ENCODE measurements at regions not wholly inside any gene's neighbourhood (a gene's known extent, or its start where the extent isn't known, plus 50 kb on each side); places are given as distances from the start of the nearest gene placed in this dataset.

DNA sequence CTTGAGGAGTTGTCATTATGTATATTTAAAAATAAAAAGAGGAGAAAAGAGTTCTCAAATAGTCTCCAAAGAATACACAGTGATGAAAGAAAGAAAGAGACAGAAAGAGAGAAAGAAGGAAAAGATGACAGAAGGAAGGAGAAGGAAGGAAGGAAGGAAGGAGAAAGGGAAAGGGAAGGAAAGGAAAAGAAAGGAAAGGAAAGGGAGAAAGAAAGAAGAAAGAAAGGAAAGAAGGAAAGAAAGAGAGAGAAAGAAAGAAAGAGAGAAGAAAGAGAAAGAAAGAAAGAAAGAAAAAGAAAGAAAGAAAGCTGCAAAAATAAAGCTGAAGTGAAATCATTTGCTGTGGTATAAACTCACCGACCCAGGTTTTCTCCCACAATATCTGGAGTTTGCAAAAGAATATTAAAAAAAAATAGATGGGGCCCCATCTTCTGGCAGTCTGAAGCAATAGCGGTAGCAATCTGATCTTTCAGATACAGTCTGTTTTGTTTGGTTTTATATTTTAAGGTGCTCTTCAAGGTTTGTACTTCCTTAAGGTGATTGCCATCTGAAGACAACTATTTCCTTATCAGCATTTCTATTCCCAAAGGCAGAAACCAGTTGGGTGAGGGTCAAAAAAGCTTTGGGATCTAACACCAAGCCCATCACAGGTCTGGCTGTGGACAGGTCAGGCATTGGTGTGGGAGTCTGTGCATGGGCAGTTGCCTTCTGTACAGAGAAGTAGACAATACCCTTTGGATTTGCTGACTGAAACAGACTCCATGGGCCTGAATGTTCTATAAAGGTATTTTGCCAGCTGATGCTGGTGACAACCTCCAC, 160.4 kb downstream of the CPEB2 start:
- TF ChIP-seq, protein P1, sequence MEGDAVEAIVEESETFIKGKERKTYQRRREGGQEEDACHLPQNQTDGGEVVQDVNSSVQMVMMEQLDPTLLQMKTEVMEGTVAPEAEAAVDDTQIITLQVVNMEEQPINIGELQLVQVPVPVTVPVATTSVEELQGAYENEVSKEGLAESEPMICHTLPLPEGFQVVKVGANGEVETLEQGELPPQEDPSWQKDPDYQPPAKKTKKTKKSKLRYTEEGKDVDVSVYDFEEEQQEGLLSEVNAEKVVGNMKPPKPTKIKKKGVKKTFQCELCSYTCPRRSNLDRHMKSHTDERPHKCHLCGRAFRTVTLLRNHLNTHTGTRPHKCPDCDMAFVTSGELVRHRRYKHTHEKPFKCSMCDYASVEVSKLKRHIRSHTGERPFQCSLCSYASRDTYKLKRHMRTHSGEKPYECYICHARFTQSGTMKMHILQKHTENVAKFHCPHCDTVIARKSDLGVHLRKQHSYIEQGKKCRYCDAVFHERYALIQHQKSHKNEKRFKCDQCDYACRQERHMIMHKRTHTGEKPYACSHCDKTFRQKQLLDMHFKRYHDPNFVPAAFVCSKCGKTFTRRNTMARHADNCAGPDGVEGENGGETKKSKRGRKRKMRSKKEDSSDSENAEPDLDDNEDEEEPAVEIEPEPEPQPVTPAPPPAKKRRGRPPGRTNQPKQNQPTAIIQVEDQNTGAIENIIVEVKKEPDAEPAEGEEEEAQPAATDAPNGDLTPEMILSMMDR (IDR thresholded peaks at IDR 0.05; ENCODE audit: borderline replicate concordance, extremely low read depth, insufficient read depth): peak; percentile 42
- H3K4me3 ChIP-seq (ENCODE audit: low read length in 3 of 3): no peak overlapping the region
- peak; percentile 39 for FAIRE-seq
- H3K27me3 ChIP-seq (ENCODE audit: control insufficient read depth, insufficient read depth, low read length): no peaks in the 10 kb centered on the region
- no peak overlapping the region for H3K9ac ChIP-seq (ENCODE audit: low read length in 3 of 3)
- peaks cover 0 to 4% (median 0%) of the 10 kb centered on the region in 3 donors for H3K4me1 ChIP-seq (ENCODE audit: control insufficient read depth in 2 of 3, insufficient read depth in 2 of 3, low read depth in 1 of 3, low read length in 3 of 3)
- peak in 2 of 5 donors; percentile 12 to 29 for DNase-seq
- no peak overlapping the region for H3K27ac ChIP-seq (ENCODE audit: low read depth in 2 of 2, low read length in 2 of 2)
- H3K9me3 ChIP-seq (ENCODE audit: control insufficient read depth in 2 of 3, insufficient read depth in 1 of 3, low read length in 3 of 3): no peaks in the 10 kb centered on the region
- intact Hi-C loops (cut with DNase I): no loop called here
- H3K36me3 ChIP-seq (ENCODE audit: control insufficient read depth in 2 of 3, insufficient read depth in 3 of 3, low read length in 3 of 3): no peaks in the 10 kb centered on the region

DNA sequence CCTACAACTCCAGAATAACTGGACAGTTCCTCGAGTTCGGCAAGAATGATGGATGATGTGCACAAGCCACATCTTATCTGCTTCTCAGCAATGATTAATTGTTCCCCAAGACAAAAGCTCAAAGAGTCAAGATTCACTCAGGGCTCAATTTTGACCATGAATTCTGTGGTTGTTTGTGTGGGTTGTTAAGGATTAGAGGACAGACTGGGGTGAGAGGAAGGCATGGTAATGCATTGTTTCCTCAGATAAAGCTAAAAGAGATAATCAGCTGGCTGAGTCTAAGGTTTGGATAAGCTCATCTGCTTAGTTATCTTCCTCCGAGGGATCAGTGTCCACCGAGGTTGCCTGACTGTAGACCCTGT, 161.0 kb downstream of the CPEB2 start:
- intact Hi-C loops (cut with DNase I): no loop called here
- Histone ChIP-seq H3K27ac (ENCODE audit: low read depth in 2 of 2, low read length in 2 of 2) (no peak overlapping the region), H3K36me3 (ENCODE audit: control insufficient read depth in 2 of 3, insufficient read depth in 3 of 3, low read length in 3 of 3) (no peaks in the 10 kb centered on the region), H3K9ac (ENCODE audit: low read length in 3 of 3) (no peak overlapping the region), H3K4me3 (ENCODE audit: low read length in 3 of 3) (no peak overlapping the region), H3K9me3 (ENCODE audit: control insufficient read depth in 2 of 3, insufficient read depth in 1 of 3, low read length in 3 of 3) (no peaks in the 10 kb centered on the region), H3K4me1 (ENCODE audit: control insufficient read depth in 2 of 3, insufficient read depth in 2 of 3, low read depth in 1 of 3, low read length in 3 of 3) (peaks cover 0 to 4% (median 0%) of the 10 kb centered on the region in 3 donors), H3K27me3 (ENCODE audit: control insufficient read depth, insufficient read depth, low read length) (no peaks in the 10 kb centered on the region)
- TF ChIP-seq, protein P1 (IDR thresholded peaks at IDR 0.05; ENCODE audit: borderline replicate concordance, extremely low read depth, insufficient read depth): no peak
- no peak for FAIRE-seq
- DNase-seq: no peak

DNA sequence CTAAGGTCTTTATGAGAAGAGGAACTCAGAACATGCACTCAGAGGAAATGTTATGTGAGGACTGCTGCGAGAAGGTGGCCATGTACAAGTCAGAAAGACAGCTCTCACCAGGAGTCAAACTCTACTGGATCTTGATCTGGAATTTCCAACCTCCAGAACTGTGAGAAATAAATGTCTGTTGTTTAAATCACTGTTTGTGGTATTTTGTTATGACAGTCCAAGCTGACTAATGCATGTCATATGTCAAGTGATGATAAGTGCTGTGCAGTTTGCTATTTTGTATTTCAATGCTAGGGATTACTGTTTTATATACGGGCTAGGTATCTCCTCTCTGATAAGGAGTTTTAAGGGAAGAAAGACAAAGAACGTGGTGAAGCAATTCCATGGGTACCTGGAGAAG, 162.3 kb downstream of the CPEB2 start:
- intact Hi-C loops (cut with DNase I): no loop called here
- H3K36me3 ChIP-seq (ENCODE audit: control insufficient read depth in 2 of 3, insufficient read depth in 3 of 3, low read length in 3 of 3): no peaks in the 10 kb centered on the region
- H3K9me3 ChIP-seq (ENCODE audit: control insufficient read depth in 2 of 3, insufficient read depth in 1 of 3, low read length in 3 of 3): no peaks in the 10 kb centered on the region
- DNase-seq (no peak), FAIRE-seq (no peak)
- no peak overlapping the region for H3K27ac ChIP-seq (ENCODE audit: low read depth in 2 of 2, low read length in 2 of 2)
- no peak overlapping the region for H3K4me3 ChIP-seq (ENCODE audit: low read length in 3 of 3)
- no peaks in the 10 kb centered on the region for H3K27me3 ChIP-seq (ENCODE audit: control insufficient read depth, insufficient read depth, low read length)
- TF ChIP-seq, protein P1 (IDR thresholded peaks at IDR 0.05; ENCODE audit: borderline replicate concordance, extremely low read depth, insufficient read depth): no peak
- peaks cover 0 to 4% (median 0%) of the 10 kb centered on the region in 3 donors for H3K4me1 ChIP-seq (ENCODE audit: control insufficient read depth in 2 of 3, insufficient read depth in 2 of 3, low read depth in 1 of 3, low read length in 3 of 3)
- H3K9ac ChIP-seq (ENCODE audit: low read length in 3 of 3): no peak overlapping the region
